ENCODE measurements at regions not wholly inside any gene's neighbourhood (a gene's known extent, or its start where the extent isn't known, plus 50 kb on each side); places are given as distances from the start of the nearest gene placed in this dataset.

DNA sequence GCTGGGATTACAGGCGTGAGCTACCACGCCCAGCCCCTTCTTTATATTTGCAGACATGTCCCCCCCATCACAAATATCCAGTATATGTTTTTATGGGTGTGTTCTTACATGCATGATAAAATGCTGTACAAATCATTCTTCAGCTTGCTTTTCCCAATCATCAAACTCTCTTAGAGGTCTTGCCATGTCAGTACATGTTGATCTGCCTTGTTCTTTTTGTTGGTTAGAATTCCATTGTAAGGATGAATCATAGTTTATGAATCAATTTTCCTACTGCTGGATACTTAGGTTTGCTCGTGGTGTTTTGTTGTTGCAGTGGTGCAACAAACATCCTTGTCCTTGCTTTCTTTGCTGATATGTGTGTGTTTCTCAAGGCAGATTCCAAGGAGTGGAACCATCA, 79.9 kb upstream of the NEURL1B start:
- peak; percentile 90 for DNase-seq (ENCODE audit: unreplicated experiment)
- peaks cover 36% of the 10 kb centered on the region for H3K4me1 Mint-ChIP-seq (ENCODE audit: insufficient read depth, unreplicated experiment)
- BruUV-seq (replicated peaks), result no TSS peak
- H3K27ac Mint-ChIP-seq (ENCODE audit: low read depth, unreplicated experiment), result peak overlapping the region; percentile 83
- peaks cover 15% of the 10 kb centered on the region for H3K27me3 Mint-ChIP-seq (ENCODE audit: insufficient read depth, unreplicated experiment)
- CTCF ChIA-PET, result interaction anchor here (0.6 to 1.6 kb wide), 7 partner anchors 13 to 138 kb away, joined by 3 to 7 read pairs (median 4); no protein-coding TSS in a partner anchor
- POLR2A ChIA-PET, result interaction anchor here (0.6 to 5.2 kb wide), 23 partner anchors 9 to 249 kb away, joined by 3 to 76 read pairs (median 5); no protein-coding TSS in a partner anchor
- H3K9me3 Mint-ChIP-seq (ENCODE audit: unreplicated experiment), result no peaks in the 10 kb centered on the region
- peak overlapping the region; percentile 2 for H3K4me3 Mint-ChIP-seq (ENCODE audit: unreplicated experiment)
- TF ChIP-seq, protein P1, sequence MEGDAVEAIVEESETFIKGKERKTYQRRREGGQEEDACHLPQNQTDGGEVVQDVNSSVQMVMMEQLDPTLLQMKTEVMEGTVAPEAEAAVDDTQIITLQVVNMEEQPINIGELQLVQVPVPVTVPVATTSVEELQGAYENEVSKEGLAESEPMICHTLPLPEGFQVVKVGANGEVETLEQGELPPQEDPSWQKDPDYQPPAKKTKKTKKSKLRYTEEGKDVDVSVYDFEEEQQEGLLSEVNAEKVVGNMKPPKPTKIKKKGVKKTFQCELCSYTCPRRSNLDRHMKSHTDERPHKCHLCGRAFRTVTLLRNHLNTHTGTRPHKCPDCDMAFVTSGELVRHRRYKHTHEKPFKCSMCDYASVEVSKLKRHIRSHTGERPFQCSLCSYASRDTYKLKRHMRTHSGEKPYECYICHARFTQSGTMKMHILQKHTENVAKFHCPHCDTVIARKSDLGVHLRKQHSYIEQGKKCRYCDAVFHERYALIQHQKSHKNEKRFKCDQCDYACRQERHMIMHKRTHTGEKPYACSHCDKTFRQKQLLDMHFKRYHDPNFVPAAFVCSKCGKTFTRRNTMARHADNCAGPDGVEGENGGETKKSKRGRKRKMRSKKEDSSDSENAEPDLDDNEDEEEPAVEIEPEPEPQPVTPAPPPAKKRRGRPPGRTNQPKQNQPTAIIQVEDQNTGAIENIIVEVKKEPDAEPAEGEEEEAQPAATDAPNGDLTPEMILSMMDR (IDR thresholded peaks at IDR 0.05; ENCODE audit: unreplicated experiment), result no peak
- peaks cover 10% of the 10 kb centered on the region for H3K36me3 Mint-ChIP-seq (ENCODE audit: insufficient read depth, unreplicated experiment)
- intact Hi-C loops (cut with micrococcal nuclease), result no loop called here

DNA sequence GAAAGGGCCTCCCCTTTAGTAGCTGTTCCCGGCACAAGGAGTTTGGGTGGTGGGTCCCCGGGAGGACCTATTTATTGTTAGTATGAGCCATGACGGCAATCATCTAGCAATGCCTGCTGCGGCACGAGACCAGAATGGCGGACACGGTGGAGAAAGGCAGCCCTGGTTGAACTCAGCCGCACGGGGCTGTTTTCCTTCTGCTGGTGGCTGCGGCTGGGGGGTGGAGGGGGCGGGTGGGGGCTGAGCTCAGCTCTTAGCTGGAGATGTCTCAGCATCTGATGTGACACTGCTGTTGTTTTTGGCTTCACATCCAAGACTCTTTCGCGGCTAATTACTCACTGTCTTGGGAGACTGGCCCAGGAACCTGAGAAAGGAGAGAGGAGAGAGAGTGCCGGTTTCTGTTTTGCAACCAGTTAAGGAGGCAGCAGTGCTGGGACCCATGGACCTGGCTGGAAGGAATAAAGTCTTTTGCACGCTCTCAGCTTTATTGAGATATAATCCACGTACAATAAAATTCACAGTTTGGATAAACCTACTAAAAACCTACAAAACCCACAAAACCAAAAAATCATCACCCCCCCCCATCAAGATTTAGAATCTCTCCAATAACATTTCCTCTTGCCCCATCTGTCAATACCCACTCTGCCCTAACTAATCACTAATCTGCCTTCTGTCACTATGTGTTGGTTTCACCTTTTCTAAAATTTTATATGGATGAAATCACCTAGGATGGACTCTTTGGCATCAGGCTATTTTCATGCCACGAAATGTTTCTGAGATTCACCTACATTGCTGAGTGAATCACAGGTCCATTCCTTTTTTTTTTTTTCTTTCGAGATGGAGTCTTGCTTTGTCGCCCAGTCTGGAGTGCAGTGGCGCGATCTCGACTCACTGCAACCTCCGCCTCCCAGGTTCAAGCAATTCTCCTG, 81.8 kb upstream of the NEURL1B start:
- intact Hi-C loops (cut with micrococcal nuclease), result no loop called here
- Mint-ChIP-seq H3K4me1 (ENCODE audit: insufficient read depth, unreplicated experiment) (peaks cover 37% of the 10 kb centered on the region), H3K36me3 (ENCODE audit: insufficient read depth, unreplicated experiment) (peaks cover 10% of the 10 kb centered on the region), H3K4me3 (ENCODE audit: unreplicated experiment) (peak overlapping the region; percentile 33), H3K9me3 (ENCODE audit: unreplicated experiment) (no peaks in the 10 kb centered on the region), H3K27me3 (ENCODE audit: insufficient read depth, unreplicated experiment) (peaks cover 15% of the 10 kb centered on the region), H3K27ac (ENCODE audit: low read depth, unreplicated experiment) (peak overlapping the region; percentile 80)
- ChIA-PET CTCF (interaction anchor here (0.6 to 0.8 kb wide), 3 partner anchors 13 to 508 kb away, joined by 3 to 5 read pairs (median 4); no protein-coding TSS in a partner anchor), POLR2A (interaction anchor here (0.7 to 5.2 kb wide), 7 partner anchors 12 to 152 kb away, joined by 3 to 76 read pairs (median 5); no protein-coding TSS in a partner anchor)
- no TSS peak for BruUV-seq (replicated peaks)
- peak; percentile 100 for DNase-seq (ENCODE audit: unreplicated experiment)
- TF ChIP-seq, protein P1 (IDR thresholded peaks at IDR 0.05; ENCODE audit: unreplicated experiment), result no peak

DNA sequence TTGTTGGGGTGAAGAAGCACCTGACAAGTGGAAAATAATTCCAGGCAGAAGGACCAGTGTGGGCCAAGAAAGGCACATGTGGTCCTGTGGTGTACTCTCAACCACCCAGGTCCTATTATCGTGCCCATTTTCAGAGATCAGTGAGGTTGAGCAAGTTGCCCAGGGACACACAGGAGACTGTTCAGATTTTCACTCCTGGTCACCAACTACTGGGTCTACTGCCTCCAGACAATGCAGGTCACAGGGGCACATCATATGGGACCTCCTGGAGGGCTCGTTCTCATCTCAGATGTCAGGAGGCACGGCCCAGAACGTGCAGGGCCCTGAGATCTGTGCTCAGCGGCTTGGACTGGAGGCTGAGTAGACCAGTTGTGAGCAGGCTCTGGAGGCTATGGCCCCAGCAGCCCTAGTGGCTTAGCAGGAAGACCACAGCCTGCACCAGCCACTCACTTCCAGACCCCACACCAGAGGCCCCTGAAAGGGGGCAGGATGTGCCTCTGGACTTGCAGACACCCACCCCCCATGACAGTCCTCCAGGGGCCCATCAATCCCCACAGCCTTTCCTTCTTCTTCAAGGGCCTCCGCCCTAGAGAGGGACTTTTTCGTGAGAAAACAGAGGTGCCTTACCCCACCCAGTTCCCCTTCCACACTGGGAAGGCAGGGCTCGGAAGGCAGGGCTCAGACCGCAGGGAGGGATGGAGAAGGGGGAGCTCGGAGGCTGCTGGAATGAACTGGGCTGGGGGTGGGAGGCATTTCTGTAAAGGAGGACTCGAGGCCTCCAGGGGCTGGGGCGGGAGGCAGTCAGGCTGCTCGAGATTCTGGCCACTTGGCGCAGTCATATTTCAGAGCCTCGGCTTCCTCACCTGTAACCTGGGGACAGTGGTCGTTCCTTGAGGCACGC, 82.7 kb upstream of the NEURL1B start:
- Mint-ChIP-seq H3K36me3 (ENCODE audit: insufficient read depth, unreplicated experiment) (peaks cover 10% of the 10 kb centered on the region), H3K27me3 (ENCODE audit: insufficient read depth, unreplicated experiment) (peaks cover 11% of the 10 kb centered on the region), H3K4me1 (ENCODE audit: insufficient read depth, unreplicated experiment) (peaks cover 37% of the 10 kb centered on the region), H3K9me3 (ENCODE audit: unreplicated experiment) (no peaks in the 10 kb centered on the region), H3K27ac (ENCODE audit: low read depth, unreplicated experiment) (peak overlapping the region; percentile 80), H3K4me3 (ENCODE audit: unreplicated experiment) (peak overlapping the region; percentile 33)
- no peak for DNase-seq (ENCODE audit: unreplicated experiment)
- TF ChIP-seq, protein P1 (IDR thresholded peaks at IDR 0.05; ENCODE audit: unreplicated experiment), result no peak
- ChIA-PET POLR2A (interaction anchor here (0.6 to 5.2 kb wide), 10 partner anchors 11 to 91 kb away, joined by 3 to 76 read pairs (median 6); no protein-coding TSS in a partner anchor), CTCF (interaction anchor here (0.6 to 1.0 kb wide), 3 partner anchors 13 to 507 kb away, joined by 3 to 5 read pairs (median 4); no protein-coding TSS in a partner anchor)
- no TSS peak for BruUV-seq (replicated peaks)
- intact Hi-C loops (cut with micrococcal nuclease), result no loop called here
